ENCODE measurements at regions not wholly inside any gene's neighbourhood (a gene's known extent, or its start where the extent isn't known, plus 50 kb on each side); places are given as distances from the start of the nearest gene placed in this dataset.
"Not testable (repeated sequence)": the region's sequence is repeated elsewhere in the genome, so short reads cannot be mapped to it uniquely, and the experiment has no call there.

DNA sequence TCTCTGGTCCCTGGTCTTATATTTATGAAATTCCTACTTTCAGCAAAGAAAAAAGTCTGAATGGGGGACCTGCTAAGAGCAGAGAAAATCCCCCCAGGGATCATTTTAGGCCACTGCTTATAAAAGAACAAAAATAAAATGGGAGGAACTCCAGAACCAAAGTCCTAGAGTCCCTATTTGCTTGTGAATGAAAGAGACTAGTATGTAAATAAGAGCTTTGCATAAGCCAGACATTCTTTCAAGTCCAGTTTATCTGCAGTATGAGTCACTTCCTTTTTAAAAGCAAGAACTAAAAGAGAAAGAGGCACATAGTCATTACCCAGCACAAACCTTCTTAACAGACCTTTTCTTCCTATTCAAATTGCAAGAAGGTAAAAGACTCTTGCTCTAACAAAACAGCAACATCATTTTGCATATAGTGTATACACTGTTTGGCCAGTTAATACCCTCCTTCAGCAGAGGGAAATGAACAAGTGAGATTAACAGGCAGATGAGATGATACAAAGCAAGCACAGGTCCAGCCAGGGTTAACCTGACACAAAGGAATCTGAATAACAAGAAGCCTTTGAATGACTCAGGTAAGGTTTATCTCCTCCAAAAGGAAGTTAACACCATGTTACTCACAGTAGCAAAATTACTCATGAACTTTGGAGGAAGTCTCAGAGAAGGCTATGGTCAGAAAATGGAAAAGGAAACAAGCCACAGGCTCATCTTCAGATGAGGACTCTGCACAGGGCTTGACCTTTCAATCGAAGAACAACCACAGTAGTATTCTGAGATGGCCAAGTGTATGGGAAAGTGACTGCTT, 87.3 kb downstream of the PHLDA1 start:
- H3K27me3 ChIP-seq (ENCODE audit: control insufficient read depth in 5 of 5, insufficient read depth in 4 of 5, low read length in 5 of 5), result no peaks in the 10 kb centered on the region
- no peak overlapping the region for H3K9ac ChIP-seq (ENCODE audit: low read length in 5 of 5)
- H3K36me3 ChIP-seq (ENCODE audit: control insufficient read depth in 5 of 5, insufficient read depth in 5 of 5, low read length in 5 of 5), result no peaks in the 10 kb centered on the region
- H3K4me3 ChIP-seq (ENCODE audit: low read depth in 1 of 5, low read length in 5 of 5), result no peak overlapping the region
- peaks cover 0 to 5% (median 0%) of the 10 kb centered on the region in 5 donors for H3K4me1 ChIP-seq (ENCODE audit: control insufficient read depth in 5 of 5, insufficient read depth in 5 of 5, low read length in 5 of 5)
- H3K27ac ChIP-seq (ENCODE audit: low read depth, low read length), result no peak overlapping the region
- no peaks in the 10 kb centered on the region for H3K9me3 ChIP-seq (ENCODE audit: control insufficient read depth in 5 of 5, low read length in 5 of 5)

DNA sequence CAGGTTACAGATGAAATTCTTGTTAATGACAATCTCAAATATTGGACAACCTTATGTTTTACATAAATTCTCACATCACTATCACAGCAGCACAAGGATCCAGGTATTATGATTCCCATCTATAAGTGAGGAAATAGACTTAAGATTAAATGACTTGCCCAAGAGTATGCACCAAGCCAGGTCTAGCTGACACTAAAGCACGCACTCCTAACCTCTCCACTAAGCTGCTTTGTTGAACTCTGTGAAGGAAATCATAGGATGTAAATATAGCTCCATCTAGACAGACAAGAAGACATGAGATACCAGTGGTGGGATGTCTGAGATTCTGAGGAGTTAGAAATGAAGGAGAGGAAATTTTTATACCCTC, 87.9 kb downstream of the PHLDA1 start:
- Histone ChIP-seq H3K9me3 (ENCODE audit: control insufficient read depth in 5 of 5, low read length in 5 of 5) (no peaks in the 10 kb centered on the region), H3K9ac (ENCODE audit: low read length in 5 of 5) (no peak overlapping the region), H3K27ac (ENCODE audit: low read depth, low read length) (no peak overlapping the region), H3K27me3 (ENCODE audit: control insufficient read depth in 5 of 5, insufficient read depth in 4 of 5, low read length in 5 of 5) (no peaks in the 10 kb centered on the region), H3K36me3 (ENCODE audit: control insufficient read depth in 5 of 5, insufficient read depth in 5 of 5, low read length in 5 of 5) (no peaks in the 10 kb centered on the region), H3K4me1 (ENCODE audit: control insufficient read depth in 5 of 5, insufficient read depth in 5 of 5, low read length in 5 of 5) (peaks cover 0 to 5% (median 0%) of the 10 kb centered on the region in 5 donors), H3K4me3 (ENCODE audit: low read depth in 1 of 5, low read length in 5 of 5) (no peak overlapping the region)

DNA sequence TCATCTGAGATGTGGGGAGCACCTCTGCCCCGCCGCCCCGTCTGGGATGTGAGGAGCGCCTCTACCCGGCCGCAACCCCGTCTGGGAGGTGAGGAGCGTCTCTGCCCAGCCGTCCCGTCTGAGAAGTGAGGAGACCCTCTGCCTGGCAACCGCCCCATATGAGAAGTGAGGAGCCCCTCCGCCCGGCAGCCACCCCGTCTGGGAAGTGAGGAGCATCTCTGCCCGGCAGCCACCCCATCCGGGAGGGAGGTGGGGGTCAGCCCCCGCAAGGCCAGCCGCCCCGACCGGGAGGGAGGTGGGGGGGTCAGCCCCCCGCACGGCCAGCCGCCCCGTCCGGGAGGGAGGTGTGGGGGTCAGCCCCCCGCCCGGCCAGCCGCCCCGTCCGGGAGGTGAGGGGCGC, 89.9 kb downstream of the PHLDA1 start:
- H3K27me3 ChIP-seq (ENCODE audit: control insufficient read depth in 5 of 5, insufficient read depth in 4 of 5, low read length in 5 of 5); H3K9ac ChIP-seq (ENCODE audit: low read length in 5 of 5): not testable (repeated sequence)

DNA sequence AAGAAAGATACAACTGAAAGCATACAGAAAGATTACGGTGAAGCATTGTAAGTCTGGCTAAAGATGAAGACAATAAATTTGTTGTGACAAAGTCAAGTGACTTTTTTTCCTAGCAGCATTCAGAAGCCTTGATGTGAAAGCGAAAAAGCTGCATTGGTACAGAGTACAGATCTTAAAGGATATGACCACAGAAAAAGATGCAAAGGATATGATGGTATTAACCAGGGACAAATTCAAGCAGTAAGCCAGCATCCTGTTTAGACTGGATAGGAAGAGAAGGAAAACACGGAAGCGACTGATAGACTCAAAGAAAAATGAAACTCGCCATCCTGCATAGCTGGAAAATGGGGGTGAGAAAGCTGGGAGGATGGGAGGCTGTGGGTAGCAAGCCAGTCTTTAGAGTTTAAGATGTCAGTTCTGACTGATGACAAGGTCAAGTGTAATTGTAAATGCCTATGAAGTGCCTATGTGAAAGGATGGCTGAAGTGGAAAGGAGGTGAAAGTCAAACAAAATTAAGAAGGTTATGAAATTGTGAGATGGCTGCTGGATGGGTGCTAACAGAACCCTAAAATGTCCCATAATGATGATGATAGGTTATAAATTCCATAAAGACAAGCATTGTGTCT, 92.4 kb downstream of the PHLDA1 start:
- H3K36me3 ChIP-seq (ENCODE audit: control insufficient read depth in 5 of 5, insufficient read depth in 5 of 5, low read length in 5 of 5), result no peaks in the 10 kb centered on the region
- peaks cover 0 to 6% (median 4%) of the 10 kb centered on the region in 5 donors for H3K4me1 ChIP-seq (ENCODE audit: control insufficient read depth in 5 of 5, insufficient read depth in 5 of 5, low read length in 5 of 5)
- H3K27me3 ChIP-seq (ENCODE audit: control insufficient read depth in 5 of 5, insufficient read depth in 4 of 5, low read length in 5 of 5), result no peaks in the 10 kb centered on the region
- H3K4me3 ChIP-seq (ENCODE audit: low read depth in 1 of 5, low read length in 5 of 5), result no peak overlapping the region
- H3K9ac ChIP-seq (ENCODE audit: low read length in 5 of 5), result no peak overlapping the region
- H3K27ac ChIP-seq (ENCODE audit: low read depth, low read length), result no peak overlapping the region
- H3K9me3 ChIP-seq (ENCODE audit: control insufficient read depth in 5 of 5, low read length in 5 of 5), result no peaks in the 10 kb centered on the region

More for the DNA sequence above, 89.9 kb downstream of the PHLDA1 start:
- H3K9me3 ChIP-seq (ENCODE audit: control insufficient read depth in 5 of 5, low read length in 5 of 5); H3K4me1 ChIP-seq (ENCODE audit: control insufficient read depth in 5 of 5, insufficient read depth in 5 of 5, low read length in 5 of 5); H3K4me3 ChIP-seq (ENCODE audit: low read depth in 1 of 5, low read length in 5 of 5); H3K36me3 ChIP-seq (ENCODE audit: control insufficient read depth in 5 of 5, insufficient read depth in 5 of 5, low read length in 5 of 5); H3K27ac ChIP-seq (ENCODE audit: low read depth, low read length): not testable (repeated sequence)

DNA sequence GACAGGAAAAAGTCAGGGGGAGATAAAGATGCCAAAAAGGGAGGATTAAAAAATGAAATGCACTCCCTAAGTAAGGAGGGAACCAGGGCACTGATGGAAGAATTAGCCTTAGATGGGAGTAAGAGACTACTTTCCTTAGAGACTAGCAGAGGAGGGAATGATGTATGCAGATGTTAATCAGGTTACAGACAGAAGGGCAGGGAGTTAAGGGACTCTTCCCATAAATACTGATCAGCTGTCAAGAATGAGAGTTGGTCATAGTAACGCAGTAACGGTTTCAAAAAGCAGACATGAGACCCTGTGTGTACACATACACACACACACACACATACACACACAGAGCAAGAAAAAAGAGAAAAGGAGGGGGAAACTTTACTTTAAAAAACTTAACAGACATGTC, 93.4 kb downstream of the PHLDA1 start:
- Histone ChIP-seq H3K9ac (ENCODE audit: low read length in 5 of 5) (no peak overlapping the region), H3K4me1 (ENCODE audit: control insufficient read depth in 5 of 5, insufficient read depth in 5 of 5, low read length in 5 of 5) (peaks cover 0 to 11% (median 6%) of the 10 kb centered on the region in 5 donors)

DNA sequence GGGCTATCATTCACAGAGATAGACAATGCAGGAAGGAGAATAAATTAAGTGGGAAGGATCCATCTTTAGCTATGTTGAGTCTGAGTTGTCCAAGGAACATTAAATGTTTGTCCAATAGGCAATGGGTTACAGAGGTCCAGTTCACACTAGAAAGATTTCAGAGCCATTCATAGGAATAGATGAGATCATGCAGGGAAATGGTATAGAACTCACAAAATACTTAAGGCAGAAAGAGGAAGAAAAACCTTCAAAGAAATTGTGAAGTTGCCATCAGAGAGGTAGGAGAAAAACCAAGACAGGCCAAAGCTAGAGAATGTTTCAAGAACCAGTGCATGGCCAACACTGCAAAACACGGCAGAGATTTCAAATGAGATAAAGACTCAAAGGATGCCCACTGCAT, 94.1 kb downstream of the PHLDA1 start:
- Histone ChIP-seq H3K4me1 (ENCODE audit: control insufficient read depth in 5 of 5, insufficient read depth in 5 of 5, low read length in 5 of 5) (peaks cover 0 to 11% (median 6%) of the 10 kb centered on the region in 5 donors), H3K27me3 (ENCODE audit: control insufficient read depth in 5 of 5, insufficient read depth in 4 of 5, low read length in 5 of 5) (peaks cover 0 to 2% (median 0%) of the 10 kb centered on the region in 5 donors), H3K27ac (ENCODE audit: low read depth, low read length) (no peak overlapping the region), H3K4me3 (ENCODE audit: low read depth in 1 of 5, low read length in 5 of 5) (no peak overlapping the region), H3K9me3 (ENCODE audit: control insufficient read depth in 5 of 5, low read length in 5 of 5) (no peaks in the 10 kb centered on the region), H3K36me3 (ENCODE audit: control insufficient read depth in 5 of 5, insufficient read depth in 5 of 5, low read length in 5 of 5) (no peaks in the 10 kb centered on the region), H3K9ac (ENCODE audit: low read length in 5 of 5) (no peak overlapping the region)

More for the DNA sequence above, 93.4 kb downstream of the PHLDA1 start:
- no peak overlapping the region for H3K4me3 ChIP-seq (ENCODE audit: low read depth in 1 of 5, low read length in 5 of 5)
- H3K27ac ChIP-seq (ENCODE audit: low read depth, low read length), result no peak overlapping the region
- no peaks in the 10 kb centered on the region for H3K27me3 ChIP-seq (ENCODE audit: control insufficient read depth in 5 of 5, insufficient read depth in 4 of 5, low read length in 5 of 5)
- H3K36me3 ChIP-seq (ENCODE audit: control insufficient read depth in 5 of 5, insufficient read depth in 5 of 5, low read length in 5 of 5), result no peaks in the 10 kb centered on the region
- H3K9me3 ChIP-seq (ENCODE audit: control insufficient read depth in 5 of 5, low read length in 5 of 5), result no peaks in the 10 kb centered on the region

DNA sequence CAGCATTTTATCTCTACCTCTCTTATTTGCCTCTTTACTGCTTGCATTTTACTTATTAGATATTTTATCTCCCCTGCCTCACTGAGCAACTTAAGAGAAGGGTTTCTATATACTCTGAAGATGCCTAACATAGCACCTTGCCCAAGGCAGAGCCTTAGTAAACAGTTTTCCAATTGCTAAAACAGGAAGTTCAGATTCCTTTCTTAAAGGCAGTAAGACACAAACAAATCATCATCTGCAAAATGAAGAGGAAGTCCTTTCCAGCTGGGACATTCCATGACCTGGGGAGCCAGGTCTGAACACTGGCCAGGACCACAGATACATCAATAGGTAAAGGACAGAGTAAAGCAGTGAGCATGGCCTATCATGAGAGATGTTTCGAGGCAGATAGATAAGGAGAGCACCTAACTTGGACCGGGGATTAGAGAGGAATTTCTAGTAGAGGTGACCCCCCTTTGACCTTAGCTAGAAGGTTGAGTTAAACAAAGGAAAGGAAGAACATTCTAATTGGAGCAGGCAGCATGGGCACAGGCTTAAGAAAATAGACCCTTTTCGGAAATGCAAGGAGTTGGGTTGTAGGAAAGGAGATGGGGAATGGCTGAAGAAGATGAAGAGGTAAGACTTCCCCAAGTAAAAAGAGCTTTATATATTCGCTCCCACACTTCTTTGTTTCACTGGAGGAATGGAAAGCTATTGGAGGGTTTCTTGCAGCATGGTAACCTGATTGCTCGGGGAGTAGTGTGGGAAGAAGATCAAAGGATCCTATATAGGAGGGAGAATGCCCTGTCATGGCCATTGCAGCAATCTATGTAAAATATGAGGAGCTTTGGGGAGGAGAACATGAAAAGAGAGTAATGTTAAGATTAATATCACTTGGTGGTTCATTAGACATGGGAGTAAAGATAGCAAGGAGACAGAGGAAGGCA, 94.8 kb downstream of the PHLDA1 start:
- Histone ChIP-seq H3K27me3 (ENCODE audit: control insufficient read depth in 5 of 5, insufficient read depth in 4 of 5, low read length in 5 of 5) (peaks cover 0 to 2% (median 0%) of the 10 kb centered on the region in 5 donors), H3K4me3 (ENCODE audit: low read depth in 1 of 5, low read length in 5 of 5) (no peak overlapping the region), H3K27ac (ENCODE audit: low read depth, low read length) (no peak overlapping the region), H3K4me1 (ENCODE audit: control insufficient read depth in 5 of 5, insufficient read depth in 5 of 5, low read length in 5 of 5) (peaks cover 0 to 11% (median 6%) of the 10 kb centered on the region in 5 donors), H3K36me3 (ENCODE audit: control insufficient read depth in 5 of 5, insufficient read depth in 5 of 5, low read length in 5 of 5) (no peaks in the 10 kb centered on the region), H3K9ac (ENCODE audit: low read length in 5 of 5) (no peak overlapping the region), H3K9me3 (ENCODE audit: control insufficient read depth in 5 of 5, low read length in 5 of 5) (no peaks in the 10 kb centered on the region)

DNA sequence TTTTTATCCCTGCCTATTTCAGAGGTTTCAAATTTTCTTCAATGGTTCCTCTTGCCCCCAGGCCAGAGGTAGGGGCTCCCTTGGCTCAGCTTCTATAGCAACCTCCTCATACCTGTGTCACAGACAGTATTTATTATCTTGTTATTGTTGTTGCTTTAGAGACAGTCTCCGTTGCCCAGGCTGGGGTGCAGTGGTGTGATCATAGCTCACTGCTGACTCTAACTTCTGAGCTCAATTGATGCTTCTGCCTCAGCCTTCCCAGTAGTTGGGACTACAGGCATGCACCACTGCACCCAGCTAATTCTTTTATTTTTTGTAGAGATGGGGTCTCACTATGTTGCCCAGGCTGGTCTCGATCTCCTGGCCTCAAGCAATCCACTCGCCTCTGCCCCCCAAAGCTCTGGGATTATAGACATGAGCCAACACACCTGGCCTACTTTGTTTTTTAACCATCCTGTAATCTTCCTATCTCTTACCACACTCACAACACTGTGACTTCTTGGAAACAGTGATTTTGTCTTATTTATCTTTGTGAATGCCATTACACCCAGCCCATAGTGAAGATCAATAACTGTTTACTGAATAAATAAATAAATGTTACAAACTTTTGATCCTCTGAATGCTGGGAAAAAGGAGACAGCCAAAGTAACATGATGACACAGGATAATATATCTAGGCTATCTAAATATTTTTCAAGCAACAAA, 95.9 kb downstream of the PHLDA1 start:
- Histone ChIP-seq H3K36me3 (ENCODE audit: control insufficient read depth in 5 of 5, insufficient read depth in 5 of 5, low read length in 5 of 5) (no peaks in the 10 kb centered on the region), H3K9ac (ENCODE audit: low read length in 5 of 5) (no peak overlapping the region), H3K4me3 (ENCODE audit: low read depth in 1 of 5, low read length in 5 of 5) (no peak overlapping the region), H3K9me3 (ENCODE audit: control insufficient read depth in 5 of 5, low read length in 5 of 5) (no peaks in the 10 kb centered on the region), H3K27me3 (ENCODE audit: control insufficient read depth in 5 of 5, insufficient read depth in 4 of 5, low read length in 5 of 5) (peaks cover 0 to 6% (median 0%) of the 10 kb centered on the region in 5 donors), H3K4me1 (ENCODE audit: control insufficient read depth in 5 of 5, insufficient read depth in 5 of 5, low read length in 5 of 5) (peaks cover 0 to 11% (median 6%) of the 10 kb centered on the region in 5 donors), H3K27ac (ENCODE audit: low read depth, low read length) (no peak overlapping the region)

DNA sequence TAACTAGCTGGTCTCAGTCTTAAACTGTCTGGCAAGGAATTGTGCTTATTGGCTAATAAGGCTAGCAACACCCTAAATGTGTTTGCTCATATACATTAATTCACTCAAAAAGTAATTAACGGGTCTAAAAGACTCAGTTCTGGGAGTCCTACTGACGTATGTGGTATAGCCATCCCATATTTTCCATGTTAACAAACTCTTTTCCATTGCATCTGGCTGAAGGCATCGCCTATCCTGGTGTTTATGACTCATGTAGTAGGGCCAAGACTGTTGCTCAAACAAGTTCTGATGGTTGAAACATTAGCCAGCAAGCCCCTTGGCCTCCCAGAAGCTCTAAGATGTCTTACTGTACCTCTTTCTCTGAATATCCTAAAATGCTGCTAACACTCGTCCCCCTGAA, 98.5 kb downstream of the PHLDA1 start:
- Histone ChIP-seq H3K27ac (ENCODE audit: low read depth, low read length) (no peak overlapping the region), H3K4me3 (ENCODE audit: low read depth in 1 of 5, low read length in 5 of 5) (no peak overlapping the region), H3K36me3 (ENCODE audit: control insufficient read depth in 5 of 5, insufficient read depth in 5 of 5, low read length in 5 of 5) (no peaks in the 10 kb centered on the region), H3K4me1 (ENCODE audit: control insufficient read depth in 5 of 5, insufficient read depth in 5 of 5, low read length in 5 of 5) (peaks cover 0 to 11% (median 6%) of the 10 kb centered on the region in 5 donors), H3K9me3 (ENCODE audit: control insufficient read depth in 5 of 5, low read length in 5 of 5) (no peaks in the 10 kb centered on the region), H3K27me3 (ENCODE audit: control insufficient read depth in 5 of 5, insufficient read depth in 4 of 5, low read length in 5 of 5) (peaks cover 0 to 6% (median 0%) of the 10 kb centered on the region in 5 donors), H3K9ac (ENCODE audit: low read length in 5 of 5) (no peak overlapping the region)

All from subcutaneous abdominal adipose tissue (tissue), 5 donors.